GM12878 (cell line): ENCODE measurements at regions not wholly inside any gene's neighbourhood (a gene's known extent, or its start where the extent isn't known, plus 50 kb on each side); places are given as distances from the start of the nearest gene placed in this dataset.

Experiments used
- ATAC-seq: fragments of 200-7000 bp; cut with Tn5 transposase; 3 replicates; pipeline ENCODE4 v1.9.1; 2020; ENCODE audit warnings: mild to moderate bottlenecking, moderate library complexity
- BruUV-seq: library from RNA; stranded (reverse); fragments of 400-500 nt; replicated peaks from 2 replicates; lab custom pipeline; 2021; lab: Mats Ljungman, UMichigan
- CTCF ChIA-PET: fragments of 300-600 bp; sonication (Branson Sonifier 250); formaldehyde crosslinking; extraction: SDS; loops from one replicate; lab custom pipeline; 2021; ENCODE audit warnings: inconsistent platforms; lab: Yijun Ruan, JAX
- POLR2A ChIA-PET: fragments of 350-600 bp; formaldehyde crosslinking; extraction: SDS; loops from one replicate; lab custom pipeline; 2021; ENCODE audit warnings: inconsistent platforms; lab: Charles Lee
- RAD21 ChIA-PET: fragments of 300-600 bp; sonication (Branson Sonifier 250); formaldehyde crosslinking; loops from one replicate; lab custom pipeline; 2023; ENCODE audit warnings: antibody characterized with exemption; ENCODE audit not compliant: unreplicated experiment; lab: Charles Lee
- SMC1A ChIA-PET: fragments of 300-600 bp; sonication (Branson Sonifier 250); formaldehyde crosslinking; loops from one replicate; lab custom pipeline; 2023; ENCODE audit not compliant: unreplicated experiment, uncharacterized antibody; lab: Charles Lee
- DNase-seq: peaks from one replicate; pipeline ENCODE4 v3.0.0-alpha.2; 2011; ENCODE audit warnings: low read depth, low spot score
- FAIRE-seq: peaks from 3 replicates; lab custom pipeline; 2011; peaks lifted over from hg19 to GRCh38; lab: Jason Lieb, UNC
- H2AFZ ChIP-seq: 2 replicates; pipeline ENCODE4 v1.6.0; 2011; ENCODE audit warnings: low read depth, low read length, control low read depth; ENCODE audit not compliant: control insufficient read depth
- H3K27ac ChIP-seq: 2 replicates; pipeline ENCODE4 v1.5.1; 2011; ENCODE audit warnings: control low read depth; ENCODE audit not compliant: control insufficient read depth, insufficient read depth
- H3K27me3 ChIP-seq, 2 experiments: replicated peaks in 1 of 2; 2 replicates each; pipeline versions ENCODE4 v1.6.0 to v1.6.1; 2011; ENCODE audit warnings: low read length in 1 of 2; ENCODE audit not compliant: control insufficient read depth in 2 of 2, insufficient read depth in 2 of 2
- H3K36me3 ChIP-seq, 2 experiments: 2 replicates each; pipeline ENCODE4 v1.5.1; 2011; ENCODE audit warnings: low read length in 1 of 2; ENCODE audit not compliant: control insufficient read depth in 2 of 2, insufficient read depth in 2 of 2
- H3K4me1 ChIP-seq: 2 replicates; pipeline ENCODE4 v1.6.1; 2011; ENCODE audit warnings: mild to moderate bottlenecking, low read length, moderate library complexity, mixed read lengths; ENCODE audit not compliant: control insufficient read depth, insufficient read depth
- H3K4me2 ChIP-seq: 2 replicates; pipeline ENCODE4 v1.6.0; 2011; ENCODE audit warnings: control low read depth; ENCODE audit not compliant: control insufficient read depth, insufficient read depth
- H3K4me3 ChIP-seq: fragments of 200-600 bp; sonication (generic); 2 replicates; pipeline ENCODE4 v1.5.1; 2016
- H3K79me2 ChIP-seq: 2 replicates; pipeline ENCODE4 v1.6.0; 2011; ENCODE audit warnings: low read length; ENCODE audit not compliant: control insufficient read depth, insufficient read depth
- H3K9ac ChIP-seq: 2 replicates; pipeline ENCODE4 v1.8.0; 2011; ENCODE audit warnings: low read length, control low read depth, mixed read lengths; ENCODE audit not compliant: control insufficient read depth, insufficient read depth
- H3K9me3 ChIP-seq: replicated peaks from 3 replicates; pipeline ENCODE4 v1.5.1; 2011; ENCODE audit warnings: mild to moderate bottlenecking, low read length; ENCODE audit not compliant: control insufficient read depth, insufficient read depth
- H4K20me1 ChIP-seq: 2 replicates; pipeline ENCODE4 v1.6.0; 2011; ENCODE audit not compliant: control insufficient read depth, insufficient read depth
- CBFB ChIP-seq: IDR thresholded peaks from 2 replicates; pipeline ENCODE4 v1.6.1; 2016; ENCODE audit warnings: antibody characterized with exemption, low read depth
- CEBPB ChIP-seq, 2 experiments: fragments of 150-350 bp in 1 of 2; IDR thresholded peaks; 2 replicates each; pipeline ENCODE4 v1.6.1; 2012 to 2014; ENCODE audit warnings: low read depth in 2 of 2, low read length in 2 of 2, borderline replicate concordance in 1 of 2, inconsistent platforms in 1 of 2
- EED ChIP-seq: sonication (generic); IDR thresholded peaks from 2 replicates; pipeline ENCODE4 v1.6.1; 2016; ENCODE audit warnings: antibody characterized with exemption, low read depth
- ESRRA ChIP-seq: IDR thresholded peaks from 2 replicates; pipeline ENCODE4 v1.6.1; 2012; ENCODE audit warnings: mild to moderate bottlenecking, low read length, improper control_type of control experiment
- HDAC6 ChIP-seq: fragments of 200-600 bp; sonication (generic); IDR thresholded peaks from one replicate; pipeline ENCODE4 v1.8.0; 2017; ENCODE audit warnings: antibody characterized with exemption; ENCODE audit not compliant: unreplicated experiment
- JUND ChIP-seq: IDR thresholded peaks from 2 replicates; pipeline ENCODE4 v1.6.1; 2012; ENCODE audit warnings: low read depth, mild to moderate bottlenecking, low read length, improper control_type of control experiment, moderate library complexity
- KDM1A ChIP-seq: fragments of 200-600 bp; sonication (generic); IDR thresholded peaks from 2 replicates; pipeline ENCODE4 v1.6.1; 2016; ENCODE audit warnings: borderline replicate concordance
- NR2C1 ChIP-seq: fragments of 450-650 bp; IDR thresholded peaks from 2 replicates; pipeline ENCODE4 v1.6.1; 2017; ENCODE audit warnings: antibody characterized with exemption, mild to moderate bottlenecking, moderate library complexity
- PAX8 ChIP-seq: fragments of 450-650 bp; IDR thresholded peaks from 2 replicates; pipeline ENCODE4 v1.6.1; 2017; ENCODE audit warnings: mild to moderate bottlenecking, moderate library complexity
- RAD51 ChIP-seq: fragments of 450-650 bp; IDR thresholded peaks from 2 replicates; pipeline ENCODE4 v1.6.1; 2016; ENCODE audit warnings: moderate library complexity, mild to moderate bottlenecking, inconsistent platforms
- RBBP5 ChIP-seq: fragments of 200-600 bp; sonication (generic); conservative IDR thresholded peaks from 2 replicates; pipeline ENCODE4 v1.6.1; 2016
- SMARCA5 ChIP-seq: fragments of 450-650 bp; IDR thresholded peaks from 2 replicates; pipeline ENCODE4 v1.6.1; 2017; ENCODE audit warnings: mild to moderate bottlenecking
- YBX1 ChIP-seq: fragments of 450-650 bp; IDR thresholded peaks from 2 replicates; pipeline ENCODE4 v1.6.1; 2016; ENCODE audit warnings: antibody characterized with exemption
- ZBTB40 ChIP-seq: fragments of 450-650 bp; IDR thresholded peaks from 2 replicates; pipeline ENCODE4 v1.6.1; 2016; ENCODE audit warnings: mild to moderate bottlenecking, moderate library complexity, borderline replicate concordance
- ZNF207 ChIP-seq: fragments of 450-650 bp; IDR thresholded peaks from 2 replicates; pipeline ENCODE4 v1.6.1; 2014; ENCODE audit warnings: antibody characterized with exemption, mild to moderate bottlenecking, borderline replicate concordance
- ZNF217 ChIP-seq: fragments of 450-650 bp; IDR thresholded peaks from 2 replicates; pipeline ENCODE4 v1.6.1; 2017; ENCODE audit warnings: antibody characterized with exemption, mild to moderate bottlenecking
- WGBS: methylation state at CpG from one replicate; pipeline ENCODE4 v1.1.6; 2016; ENCODE audit warnings: low lambda C conversion rate; ENCODE audit not compliant: insufficient replicate concordance, insufficient coverage; ENCODE audit errors: missing lambda C conversion rate; 5-methylcytosine and 5-hydroxymethylcytosine counted together
- in situ Hi-C: fragments of 300-500 bp; cut with MboI; formaldehyde crosslinking; loops from 9 replicates; pipeline ENCODE4 v1.14.3; 2018; ENCODE audit warnings: mixed read lengths
- intact Hi-C: fragments of 100-400 bp; cut with micrococcal nuclease; formaldehyde crosslinking; loops from one replicate; pipeline ENCODE4 v1.14.2; 2022; ENCODE audit not compliant: unreplicated experiment

GRCh38 chr14:98725191-98725590 lies 546.8 kb downstream of the BCL11B start:
- no peak overlapping the region for H2AFZ ChIP-seq
- DNase-seq (no peak), FAIRE-seq (no peak), ATAC-seq (no peak)
- in situ Hi-C loops, result no loop called here
- SMC1A ChIA-PET, result interaction anchor here (0.5 kb wide), 1 partner anchor 694 kb away, joined by 3 read pairs; no protein-coding TSS in a partner anchor
- no peak overlapping the region for H3K27ac ChIP-seq
- no peaks in the 10 kb centered on the region for H3K27me3 ChIP-seq
- intact Hi-C loops, result no loop called here
- no peaks in the 10 kb centered on the region; the same call in 2 of the 3 replicates for H3K9me3 ChIP-seq
- 63% methylated on average over 7 of the region's 7 CpGs for WGBS
- no TSS peak for BruUV-seq
- no peaks in the 10 kb centered on the region for H3K79me2 ChIP-seq
- no peaks in the 10 kb centered on the region for H3K36me3 ChIP-seq
- H3K4me3 ChIP-seq, result no peak overlapping the region
- TF ChIP-seq JUND (no peak), CBFB (no peak), YBX1 (no peak), PAX8 (no peak), ZNF217 (no peak), RAD51 (no peak), ZNF207 (no peak), NR2C1 (no peak), EED (no peak)
- TF ChIP-seq, all 136 proteins: peak for 0
- ChIA-PET CTCF (no interaction called here), POLR2A (no interaction called here), RAD21 (no interaction called here)
- Histone ChIP-seq H4K20me1 (no peaks in the 10 kb centered on the region), H3K4me1 (no peaks in the 10 kb centered on the region), H3K4me2 (no peak overlapping the region), H3K9ac (no peak overlapping the region)

DNA sequence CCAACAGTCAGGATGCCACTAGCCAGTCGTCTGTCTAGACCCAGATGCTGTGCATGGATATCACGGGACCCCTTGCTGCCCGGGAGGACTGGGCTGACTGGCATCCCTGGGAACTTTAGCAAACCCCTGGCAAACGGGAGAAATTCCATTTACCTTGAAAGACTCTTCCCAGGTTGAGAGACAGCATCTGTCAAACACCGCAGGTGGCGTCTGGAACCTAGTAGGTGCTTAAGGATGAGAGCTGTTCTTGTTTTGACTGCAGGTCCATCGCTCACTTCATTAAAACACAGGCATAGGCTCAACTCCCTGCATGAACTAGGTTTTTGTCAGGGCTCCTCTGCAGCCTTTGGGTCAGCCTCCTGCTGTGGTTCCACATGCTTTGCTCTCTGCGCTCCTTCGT lies 546.3 kb downstream of the BCL11B start:
- 54% methylated on average over 9 of the region's 9 CpGs for WGBS
- ChIA-PET POLR2A (no interaction called here), RAD21 (no interaction called here), SMC1A (no interaction called here), CTCF (no interaction called here)
- intact Hi-C loops, result no loop called here
- in situ Hi-C loops, result no loop called here
- Histone ChIP-seq H4K20me1 (no peaks in the 10 kb centered on the region), H3K27ac (no peak overlapping the region), H3K36me3 (no peaks in the 10 kb centered on the region), H3K27me3 (no peaks in the 10 kb centered on the region), H3K9me3 (no peaks in the 10 kb centered on the region; the same call in 2 of the 3 replicates), H3K79me2 (no peaks in the 10 kb centered on the region), H3K9ac (no peak overlapping the region), H3K4me2 (no peak overlapping the region), H3K4me3 (no peak overlapping the region), H2AFZ (no peak overlapping the region), H3K4me1 (no peaks in the 10 kb centered on the region)
- ATAC-seq (no peak), FAIRE-seq (no peak), DNase-seq (no peak)
- no TSS peak for BruUV-seq
- no peak for TF ChIP-seq CEBPB (IDR thresholded peaks at IDR 0.05; ENCODE audit: borderline replicate concordance in 1 of 2, low read depth in 2 of 2, low read length in 2 of 2)
- no peak for TF ChIP-seq HDAC6
- TF ChIP-seq RBBP5, result no peak
- TF ChIP-seq ESRRA, result no peak
- TF ChIP-seq KDM1A, result no peak
- no peak for TF ChIP-seq SMARCA5
- TF ChIP-seq ZBTB40, result no peak
